Rectal smooth muscle tissue (tissue), 1 donor: ENCODE measurements at regions not wholly inside any gene's neighbourhood (a gene's known extent, or its start where the extent isn't known, plus 50 kb on each side); places are given as distances from the start of the nearest gene placed in this dataset.

ENCODE experiments used
- H3K27ac ChIP-seq: one replicate; pipeline ENCODE4 v1.7.0; 2013; ENCODE audit warnings: low read depth, low read length, inconsistent platforms
- H3K27me3 ChIP-seq: one replicate; pipeline ENCODE4 v1.7.0; 2013; ENCODE audit warnings: low read length; ENCODE audit not compliant: control insufficient read depth, insufficient read depth
- H3K36me3 ChIP-seq: one replicate; pipeline ENCODE4 v1.7.0; 2013; ENCODE audit warnings: low read length; ENCODE audit not compliant: control insufficient read depth, insufficient read depth
- H3K4me1 ChIP-seq: one replicate; pipeline ENCODE4 v1.7.0; 2013; ENCODE audit warnings: low read length; ENCODE audit not compliant: control insufficient read depth, insufficient read depth
- H3K4me3 ChIP-seq: one replicate; pipeline ENCODE4 v1.7.0; 2013; ENCODE audit warnings: low read length
- H3K9ac ChIP-seq: one replicate; pipeline ENCODE4 v1.7.0; 2013; ENCODE audit warnings: low read length

- H3K27me3 ChIP-seq, result no peaks in the 10 kb centered on the region
- H3K4me3 ChIP-seq, result no peak overlapping the region
- H3K27ac ChIP-seq, result no peak overlapping the region
- H3K4me1 ChIP-seq, result no peaks in the 10 kb centered on the region
- H3K36me3 ChIP-seq, result no peaks in the 10 kb centered on the region
- H3K9ac ChIP-seq, result no peak overlapping the region
These were observed 123.3 kb upstream of the MVB12B start for GRCh38 chr9:126203313-126203712.

GRCh38 chr9:126204197-126204596 lies 122.4 kb upstream of the MVB12B start:
- H3K4me3 ChIP-seq, result no peak overlapping the region
- no peak overlapping the region for H3K9ac ChIP-seq
- H3K27ac ChIP-seq, result no peak overlapping the region
- H3K36me3 ChIP-seq, result no peaks in the 10 kb centered on the region
- H3K4me1 ChIP-seq, result no peaks in the 10 kb centered on the region
- no peaks in the 10 kb centered on the region for H3K27me3 ChIP-seq

- no peaks in the 10 kb centered on the region for H3K36me3 ChIP-seq
- H3K4me1 ChIP-seq, result no peaks in the 10 kb centered on the region
- no peaks in the 10 kb centered on the region for H3K27me3 ChIP-seq
- H3K4me3 ChIP-seq, result no peak overlapping the region
- H3K27ac ChIP-seq, result no peak overlapping the region
- no peak overlapping the region for H3K9ac ChIP-seq
These were observed 121.9 kb upstream of the MVB12B start for GRCh38 chr9:126204708-126205225.

DNA sequence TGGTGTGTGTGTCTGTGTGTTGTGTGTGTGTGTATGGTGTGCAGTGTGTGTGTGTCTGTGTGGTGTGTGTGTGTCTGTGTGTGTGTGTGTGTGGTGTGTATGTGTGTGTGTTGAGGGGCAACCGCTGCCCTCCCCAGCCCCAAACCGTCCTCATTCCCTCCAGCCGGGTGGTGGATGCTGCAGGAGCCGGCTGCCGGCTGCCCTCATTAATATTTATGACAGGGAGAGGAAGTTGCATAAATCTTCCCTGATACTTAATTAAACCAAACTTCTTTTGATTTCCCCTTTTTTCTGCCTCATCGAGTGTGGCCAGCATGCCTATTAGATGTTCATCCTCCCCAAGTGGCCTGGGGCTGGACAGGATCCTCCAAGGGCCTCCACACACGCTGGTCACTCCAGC lies 121.4 kb upstream of the MVB12B start:
- H3K4me1 ChIP-seq, result no peaks in the 10 kb centered on the region
- no peak overlapping the region for H3K9ac ChIP-seq
- no peaks in the 10 kb centered on the region for H3K27me3 ChIP-seq
- H3K36me3 ChIP-seq, result no peaks in the 10 kb centered on the region
- H3K27ac ChIP-seq, result no peak overlapping the region
- H3K4me3 ChIP-seq, result no peak overlapping the region

DNA sequence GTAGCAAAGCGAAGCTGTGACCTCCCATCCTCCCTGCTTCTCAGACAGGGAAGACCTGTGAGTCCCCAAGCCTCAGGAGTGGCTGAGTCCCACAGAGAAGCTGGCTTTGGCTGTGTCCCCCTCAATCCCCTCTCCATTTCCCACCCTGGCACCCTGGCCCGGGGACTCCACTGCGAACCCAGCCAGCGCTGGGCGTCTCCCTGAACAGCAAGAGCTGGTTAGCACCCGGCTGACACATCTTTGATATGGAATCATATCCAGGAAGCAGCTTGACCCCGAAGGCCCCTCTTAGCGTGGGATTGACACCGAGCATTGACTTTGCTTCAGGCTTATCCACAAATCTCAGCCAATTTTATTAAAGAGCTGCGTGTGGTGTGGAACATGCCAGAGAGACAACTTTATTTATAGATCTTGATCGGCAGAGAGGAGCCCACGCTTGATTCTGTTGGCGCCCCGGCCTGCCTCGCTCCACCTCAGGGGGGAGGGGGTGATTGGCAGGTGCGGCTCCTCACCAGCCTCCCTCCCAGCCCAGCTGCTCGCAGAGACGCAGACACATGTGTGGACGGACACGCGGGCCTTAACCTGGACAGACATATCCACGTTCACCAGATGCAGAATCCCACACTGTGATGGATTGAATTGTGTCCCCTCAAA lies 120.7 kb upstream of the MVB12B start:
- no peaks in the 10 kb centered on the region for H3K36me3 ChIP-seq
- no peaks in the 10 kb centered on the region for H3K4me1 ChIP-seq
- no peak overlapping the region for H3K27ac ChIP-seq
- H3K4me3 ChIP-seq, result no peak overlapping the region
- no peaks in the 10 kb centered on the region for H3K27me3 ChIP-seq
- no peak overlapping the region for H3K9ac ChIP-seq

DNA sequence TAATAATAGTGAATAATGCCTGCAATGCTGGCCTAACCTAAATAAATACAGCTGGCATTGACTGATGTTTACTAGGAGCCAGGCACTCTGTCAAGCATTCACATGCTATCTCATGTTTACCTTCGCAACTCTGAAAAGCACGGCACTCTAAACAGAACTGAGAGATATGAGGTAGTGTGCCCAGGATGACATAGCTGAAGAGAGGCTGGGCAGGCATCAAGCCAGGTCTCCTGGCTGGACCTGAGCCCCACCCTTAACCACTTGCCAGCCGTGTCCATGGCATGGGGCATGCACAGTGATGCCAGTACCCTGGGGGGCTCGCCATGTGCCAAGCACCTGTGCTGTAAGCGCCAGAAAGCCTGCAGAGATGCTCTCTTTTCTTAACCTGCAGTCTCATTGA lies 119.4 kb upstream of the MVB12B start:
- Histone ChIP-seq H3K4me1 (no peaks in the 10 kb centered on the region), H3K27ac (no peak overlapping the region), H3K9ac (no peak overlapping the region), H3K36me3 (no peaks in the 10 kb centered on the region), H3K4me3 (no peak overlapping the region), H3K27me3 (no peaks in the 10 kb centered on the region)

DNA sequence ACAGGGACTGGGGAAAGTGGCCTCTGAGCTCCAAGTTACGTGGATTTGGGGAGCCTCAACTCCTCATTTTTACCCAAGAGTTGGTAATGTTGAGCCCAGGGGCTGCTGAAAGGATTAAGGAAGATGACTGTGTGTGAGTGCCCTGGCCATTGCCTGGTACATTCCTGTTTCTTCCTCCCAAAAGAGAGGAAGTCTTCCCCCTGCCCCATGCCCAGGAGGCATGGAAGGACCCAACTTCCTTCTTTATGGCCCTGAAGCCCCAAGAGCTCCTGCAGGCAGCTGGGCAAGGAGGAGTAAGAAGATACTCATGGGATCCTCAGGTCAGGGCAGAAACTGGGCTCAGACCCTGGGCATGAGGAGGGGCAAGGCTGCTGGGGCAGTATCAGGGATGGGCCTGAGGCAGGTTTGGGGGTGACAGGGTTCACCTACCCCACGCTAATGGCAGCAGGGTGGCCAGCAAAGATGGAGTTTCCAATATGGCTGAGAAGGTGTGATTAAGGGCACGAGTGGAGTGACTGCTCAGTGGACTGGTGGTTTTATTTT lies 118.3 kb upstream of the MVB12B start:
- no peak overlapping the region for H3K4me3 ChIP-seq

GRCh38 chr9:126211441-126212074 lies 115.1 kb upstream of the MVB12B start:
- H3K9ac ChIP-seq, result no peak overlapping the region
- H3K4me1 ChIP-seq, result no peaks in the 10 kb centered on the region
- H3K4me3 ChIP-seq, result no peak overlapping the region
- no peaks in the 10 kb centered on the region for H3K36me3 ChIP-seq
- H3K27me3 ChIP-seq, result peaks cover 2% of the 10 kb centered on the region
- no peak overlapping the region for H3K27ac ChIP-seq

More for the DNA sequence above, 118.3 kb upstream of the MVB12B start:
- Histone ChIP-seq H3K36me3 (no peaks in the 10 kb centered on the region), H3K9ac (no peak overlapping the region), H3K4me1 (no peaks in the 10 kb centered on the region), H3K27ac (no peak overlapping the region), H3K27me3 (no peaks in the 10 kb centered on the region)

DNA sequence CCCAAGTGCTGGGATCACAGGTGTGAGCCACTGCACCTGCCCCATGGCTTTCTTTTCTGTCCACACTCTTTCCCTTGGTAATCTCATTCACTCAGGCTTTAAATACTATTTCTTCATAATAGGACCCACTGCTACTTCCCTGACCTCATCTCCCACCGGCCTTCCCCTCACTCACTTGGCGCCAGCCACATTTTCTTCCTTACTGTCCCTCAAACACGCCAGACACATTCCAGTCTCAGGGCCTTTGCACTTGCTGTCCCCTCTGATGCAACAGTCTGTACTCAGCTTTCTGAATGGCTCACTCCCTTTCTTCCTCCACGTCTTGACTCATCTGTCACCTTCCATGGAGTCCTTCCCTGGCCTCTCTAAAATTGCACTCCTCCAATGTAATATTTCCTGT lies 111.1 kb upstream of the MVB12B start:
- H3K4me3 ChIP-seq, result no peak overlapping the region
- H3K9ac ChIP-seq, result no peak overlapping the region
- no peaks in the 10 kb centered on the region for H3K4me1 ChIP-seq
- peaks cover 2% of the 10 kb centered on the region for H3K27me3 ChIP-seq
- no peak overlapping the region for H3K27ac ChIP-seq
- no peaks in the 10 kb centered on the region for H3K36me3 ChIP-seq

DNA sequence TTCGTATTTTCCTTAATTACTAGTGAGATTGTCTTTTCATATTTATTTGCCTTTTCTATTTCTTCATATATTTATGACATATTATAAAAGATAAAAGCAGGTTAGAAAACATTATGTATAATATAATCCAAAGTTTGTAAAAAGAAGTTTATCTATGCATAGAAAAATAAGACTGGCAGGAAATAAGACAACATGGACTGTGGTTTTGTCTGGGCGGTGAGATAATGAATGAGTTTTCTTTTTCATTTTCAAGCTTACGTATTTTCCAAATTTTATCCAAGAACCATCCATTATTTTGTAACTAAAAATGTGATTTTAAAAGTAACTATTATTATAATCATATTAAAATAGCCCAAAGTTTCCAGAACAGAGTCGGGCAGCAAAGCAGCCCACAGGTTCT lies 109.8 kb upstream of the MVB12B start:
- Histone ChIP-seq H3K36me3 (no peaks in the 10 kb centered on the region), H3K4me1 (no peaks in the 10 kb centered on the region), H3K27ac (no peak overlapping the region), H3K9ac (no peak overlapping the region), H3K4me3 (no peak overlapping the region), H3K27me3 (peaks cover 2% of the 10 kb centered on the region)

DNA sequence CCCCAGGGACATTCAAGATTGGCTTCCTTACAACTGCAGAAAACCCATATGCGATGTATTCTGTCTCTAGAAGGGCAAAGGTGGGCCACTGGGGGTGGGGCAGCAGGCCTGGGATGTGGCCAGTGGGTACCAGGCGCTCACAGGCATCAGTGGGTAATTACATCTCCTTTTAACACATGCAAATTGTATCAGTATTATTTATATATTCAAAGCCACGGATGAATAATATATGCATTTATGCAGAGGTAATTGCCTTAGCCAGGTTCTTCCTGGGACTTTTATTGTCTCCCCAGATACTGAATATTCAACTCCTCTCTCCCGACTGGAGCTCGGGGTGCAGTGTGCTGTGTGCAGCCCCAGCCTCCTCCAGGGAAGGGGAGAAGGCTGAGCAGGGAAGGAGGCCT lies 109.4 kb upstream of the MVB12B start:
- no peak overlapping the region for H3K9ac ChIP-seq
- no peaks in the 10 kb centered on the region for H3K36me3 ChIP-seq
- H3K27me3 ChIP-seq, result peaks cover 3% of the 10 kb centered on the region
- H3K27ac ChIP-seq, result no peak overlapping the region
- no peak overlapping the region for H3K4me3 ChIP-seq
- no peaks in the 10 kb centered on the region for H3K4me1 ChIP-seq

DNA sequence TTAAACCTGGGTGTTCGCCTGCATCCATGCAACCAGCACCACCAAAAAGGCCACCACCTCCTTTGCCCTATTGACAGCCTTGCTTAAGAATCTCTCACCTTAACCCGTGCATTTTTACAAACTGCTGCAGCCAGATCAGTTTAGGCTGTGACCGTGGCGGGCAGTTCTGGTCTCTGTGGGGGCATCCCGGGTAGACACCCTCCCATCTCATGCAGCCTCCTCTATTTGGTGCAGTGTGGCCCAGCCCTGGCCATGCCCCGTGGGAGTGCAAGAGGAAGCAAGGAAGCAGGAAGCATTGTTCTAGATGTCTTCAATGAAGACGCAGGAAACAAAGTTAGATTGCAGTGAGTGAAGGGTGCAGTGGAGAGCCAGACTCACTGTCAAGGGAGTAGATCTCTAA lies 108.8 kb upstream of the MVB12B start:
- peaks cover 8% of the 10 kb centered on the region for H3K27me3 ChIP-seq

More for the DNA sequence above, 108.8 kb upstream of the MVB12B start:
- Histone ChIP-seq H3K4me1 (no peaks in the 10 kb centered on the region), H3K36me3 (no peaks in the 10 kb centered on the region), H3K4me3 (no peak overlapping the region), H3K27ac (no peak overlapping the region), H3K9ac (no peak overlapping the region)
